ENCODE measurements at regions not wholly inside any gene's neighbourhood (a gene's known extent, or its start where the extent isn't known, plus 50 kb on each side); places are given as distances from the start of the nearest gene placed in this dataset.

- Histone ChIP-seq H3K27me3 (ENCODE audit: control insufficient read depth in 1 of 2, insufficient read depth in 2 of 2, low read length in 2 of 2) (no peaks in the 10 kb centered on the region), H3K36me3 (ENCODE audit: control insufficient read depth in 1 of 2, insufficient read depth in 2 of 2, low read length in 2 of 2) (no peaks in the 10 kb centered on the region), H3K9ac (ENCODE audit: low read depth in 1 of 2, low read length in 2 of 2) (no peak overlapping the region), H3K27ac (ENCODE audit: low read depth, low read length) (no peak overlapping the region), H3K9me3 (ENCODE audit: control insufficient read depth in 1 of 2, low read length in 2 of 2) (no peaks in the 10 kb centered on the region), H3K4me3 (ENCODE audit: low read depth in 1 of 2, low read length in 2 of 2) (no peak overlapping the region), H3K4me1 (ENCODE audit: control insufficient read depth in 1 of 2, insufficient read depth in 2 of 2, low read length in 2 of 2) (no peaks in the 10 kb centered on the region)
These were observed 235.7 kb upstream of the KCNMB2 start for GRCh38 chr3:178300441-178300959.

GRCh38 chr3:178302966-178303930 is 233.0 kb upstream of the KCNMB2 start:
- H3K4me1 ChIP-seq (ENCODE audit: control insufficient read depth in 1 of 2, insufficient read depth in 2 of 2, low read length in 2 of 2) = no peaks in the 10 kb centered on the region
- no peak overlapping the region for H3K9ac ChIP-seq (ENCODE audit: low read depth in 1 of 2, low read length in 2 of 2)
- no peaks in the 10 kb centered on the region for H3K9me3 ChIP-seq (ENCODE audit: control insufficient read depth in 1 of 2, low read length in 2 of 2)
- H3K36me3 ChIP-seq (ENCODE audit: control insufficient read depth in 1 of 2, insufficient read depth in 2 of 2, low read length in 2 of 2) = no peaks in the 10 kb centered on the region
- H3K27ac ChIP-seq (ENCODE audit: low read depth, low read length) = no peak overlapping the region
- no peak overlapping the region for H3K4me3 ChIP-seq (ENCODE audit: low read depth in 1 of 2, low read length in 2 of 2)
- no peaks in the 10 kb centered on the region for H3K27me3 ChIP-seq (ENCODE audit: control insufficient read depth in 1 of 2, insufficient read depth in 2 of 2, low read length in 2 of 2)

GRCh38 chr3:178304758-178305467 is 231.3 kb upstream of the KCNMB2 start:
- no peak overlapping the region for H3K4me3 ChIP-seq (ENCODE audit: low read depth in 1 of 2, low read length in 2 of 2)
- H3K9ac ChIP-seq (ENCODE audit: low read depth in 1 of 2, low read length in 2 of 2) = no peak overlapping the region
- no peaks in the 10 kb centered on the region for H3K4me1 ChIP-seq (ENCODE audit: control insufficient read depth in 1 of 2, insufficient read depth in 2 of 2, low read length in 2 of 2)
- no peaks in the 10 kb centered on the region for H3K27me3 ChIP-seq (ENCODE audit: control insufficient read depth in 1 of 2, insufficient read depth in 2 of 2, low read length in 2 of 2)
- no peaks in the 10 kb centered on the region for H3K9me3 ChIP-seq (ENCODE audit: control insufficient read depth in 1 of 2, low read length in 2 of 2)
- H3K36me3 ChIP-seq (ENCODE audit: control insufficient read depth in 1 of 2, insufficient read depth in 2 of 2, low read length in 2 of 2) = no peaks in the 10 kb centered on the region
- H3K27ac ChIP-seq (ENCODE audit: low read depth, low read length) = no peak overlapping the region

- H3K4me1 ChIP-seq (ENCODE audit: control insufficient read depth in 1 of 2, insufficient read depth in 2 of 2, low read length in 2 of 2) = no peaks in the 10 kb centered on the region
These were observed 229.7 kb upstream of the KCNMB2 start for GRCh38 chr3:178306432-178307115.

GRCh38 chr3:178308771-178309170 is 227.5 kb upstream of the KCNMB2 start:
- no peak overlapping the region for H3K4me3 ChIP-seq (ENCODE audit: low read depth in 1 of 2, low read length in 2 of 2)
- H3K9ac ChIP-seq (ENCODE audit: low read depth in 1 of 2, low read length in 2 of 2) = no peak overlapping the region
- no peaks in the 10 kb centered on the region for H3K4me1 ChIP-seq (ENCODE audit: control insufficient read depth in 1 of 2, insufficient read depth in 2 of 2, low read length in 2 of 2)
- no peaks in the 10 kb centered on the region for H3K9me3 ChIP-seq (ENCODE audit: control insufficient read depth in 1 of 2, low read length in 2 of 2)
- no peaks in the 10 kb centered on the region for H3K36me3 ChIP-seq (ENCODE audit: control insufficient read depth in 1 of 2, insufficient read depth in 2 of 2, low read length in 2 of 2)
- H3K27me3 ChIP-seq (ENCODE audit: control insufficient read depth in 1 of 2, insufficient read depth in 2 of 2, low read length in 2 of 2) = no peaks in the 10 kb centered on the region
- no peak overlapping the region for H3K27ac ChIP-seq (ENCODE audit: low read depth, low read length)

More at GRCh38 chr3:178306432-178307115, 229.7 kb upstream of the KCNMB2 start:
- Histone ChIP-seq H3K36me3 (ENCODE audit: control insufficient read depth in 1 of 2, insufficient read depth in 2 of 2, low read length in 2 of 2) (no peaks in the 10 kb centered on the region), H3K4me3 (ENCODE audit: low read depth in 1 of 2, low read length in 2 of 2) (no peak overlapping the region), H3K27ac (ENCODE audit: low read depth, low read length) (no peak overlapping the region), H3K9ac (ENCODE audit: low read depth in 1 of 2, low read length in 2 of 2) (no peak overlapping the region), H3K9me3 (ENCODE audit: control insufficient read depth in 1 of 2, low read length in 2 of 2) (no peaks in the 10 kb centered on the region), H3K27me3 (ENCODE audit: control insufficient read depth in 1 of 2, insufficient read depth in 2 of 2, low read length in 2 of 2) (no peaks in the 10 kb centered on the region)

- no peaks in the 10 kb centered on the region for H3K27me3 ChIP-seq (ENCODE audit: control insufficient read depth in 1 of 2, insufficient read depth in 2 of 2, low read length in 2 of 2)
- H3K9me3 ChIP-seq (ENCODE audit: control insufficient read depth in 1 of 2, low read length in 2 of 2) = no peaks in the 10 kb centered on the region
- no peaks in the 10 kb centered on the region for H3K36me3 ChIP-seq (ENCODE audit: control insufficient read depth in 1 of 2, insufficient read depth in 2 of 2, low read length in 2 of 2)
These were observed 225.3 kb upstream of the KCNMB2 start for GRCh38 chr3:178310949-178311348.

GRCh38 chr3:178313716-178314115 is 222.5 kb upstream of the KCNMB2 start:
- Histone ChIP-seq H3K36me3 (ENCODE audit: control insufficient read depth in 1 of 2, insufficient read depth in 2 of 2, low read length in 2 of 2) (no peaks in the 10 kb centered on the region), H3K4me1 (ENCODE audit: control insufficient read depth in 1 of 2, insufficient read depth in 2 of 2, low read length in 2 of 2) (no peaks in the 10 kb centered on the region)

More at GRCh38 chr3:178310949-178311348, 225.3 kb upstream of the KCNMB2 start:
- Histone ChIP-seq H3K27ac (ENCODE audit: low read depth, low read length) (no peak overlapping the region), H3K9ac (ENCODE audit: low read depth in 1 of 2, low read length in 2 of 2) (no peak overlapping the region), H3K4me1 (ENCODE audit: control insufficient read depth in 1 of 2, insufficient read depth in 2 of 2, low read length in 2 of 2) (no peaks in the 10 kb centered on the region), H3K4me3 (ENCODE audit: low read depth in 1 of 2, low read length in 2 of 2) (no peak overlapping the region)

GRCh38 chr3:178318340-178318739 is 217.9 kb upstream of the KCNMB2 start:
- H3K9me3 ChIP-seq (ENCODE audit: control insufficient read depth in 1 of 2, low read length in 2 of 2) = no peaks in the 10 kb centered on the region
- H3K9ac ChIP-seq (ENCODE audit: low read depth in 1 of 2, low read length in 2 of 2) = no peak overlapping the region
- H3K27me3 ChIP-seq (ENCODE audit: control insufficient read depth in 1 of 2, insufficient read depth in 2 of 2, low read length in 2 of 2) = no peaks in the 10 kb centered on the region
- H3K36me3 ChIP-seq (ENCODE audit: control insufficient read depth in 1 of 2, insufficient read depth in 2 of 2, low read length in 2 of 2) = no peaks in the 10 kb centered on the region
- no peak overlapping the region for H3K27ac ChIP-seq (ENCODE audit: low read depth, low read length)
- no peak overlapping the region for H3K4me3 ChIP-seq (ENCODE audit: low read depth in 1 of 2, low read length in 2 of 2)
- H3K4me1 ChIP-seq (ENCODE audit: control insufficient read depth in 1 of 2, insufficient read depth in 2 of 2, low read length in 2 of 2) = peaks cover 0 to 15% of the 10 kb centered on the region in 2 donors

More at GRCh38 chr3:178313716-178314115, 222.5 kb upstream of the KCNMB2 start:
- Histone ChIP-seq H3K9ac (ENCODE audit: low read depth in 1 of 2, low read length in 2 of 2) (no peak overlapping the region), H3K27me3 (ENCODE audit: control insufficient read depth in 1 of 2, insufficient read depth in 2 of 2, low read length in 2 of 2) (no peaks in the 10 kb centered on the region), H3K9me3 (ENCODE audit: control insufficient read depth in 1 of 2, low read length in 2 of 2) (no peaks in the 10 kb centered on the region), H3K27ac (ENCODE audit: low read depth, low read length) (no peak overlapping the region), H3K4me3 (ENCODE audit: low read depth in 1 of 2, low read length in 2 of 2) (no peak overlapping the region)

- no peak overlapping the region for H3K27ac ChIP-seq (ENCODE audit: low read depth, low read length)
- no peaks in the 10 kb centered on the region for H3K9me3 ChIP-seq (ENCODE audit: control insufficient read depth in 1 of 2, low read length in 2 of 2)
- peaks cover 0 to 15% of the 10 kb centered on the region in 2 donors for H3K4me1 ChIP-seq (ENCODE audit: control insufficient read depth in 1 of 2, insufficient read depth in 2 of 2, low read length in 2 of 2)
- H3K9ac ChIP-seq (ENCODE audit: low read depth in 1 of 2, low read length in 2 of 2) = no peak overlapping the region
- H3K4me3 ChIP-seq (ENCODE audit: low read depth in 1 of 2, low read length in 2 of 2) = no peak overlapping the region
- H3K36me3 ChIP-seq (ENCODE audit: control insufficient read depth in 1 of 2, insufficient read depth in 2 of 2, low read length in 2 of 2) = no peaks in the 10 kb centered on the region
- no peaks in the 10 kb centered on the region for H3K27me3 ChIP-seq (ENCODE audit: control insufficient read depth in 1 of 2, insufficient read depth in 2 of 2, low read length in 2 of 2)
These were observed 217.1 kb upstream of the KCNMB2 start for GRCh38 chr3:178318941-178319816.

All from duodenal mucosa (tissue), 2 donors.